Psoas muscle (tissue), 7 donors: ENCODE measurements at regions not wholly inside any gene's neighbourhood (a gene's known extent, or its start where the extent isn't known, plus 50 kb on each side); places are given as distances from the start of the nearest gene placed in this dataset.

Experiments
- ATAC-seq, 4 donors: fragments of 200-7000 bp; cut with Tn5 transposase; one replicate each; pipeline ENCODE4 v1.9.1; 2020; ENCODE audit warnings: moderate library complexity in 3 of 4, mild to moderate bottlenecking in 2 of 4
- DNase-seq, 2 donors: peaks; one replicate each; pipeline ENCODE4 v3.0.0-alpha.2; 2020
- H3K27ac ChIP-seq: fragments of 200-600 bp; one replicate; pipeline ENCODE4 v1.8.0; 2022
- H3K27me3 ChIP-seq, 3 donors: fragments of 200-600 bp in 1 of 3; one replicate each; pipeline versions ENCODE4 v1.6.1 to v1.8.0; 2013 to 2022; ENCODE audit warnings: low read length in 2 of 3, mild to moderate bottlenecking in 2 of 3, moderate library complexity in 1 of 3; ENCODE audit not compliant: insufficient read depth in 3 of 3
- H3K36me3 ChIP-seq, 2 donors: fragments of 200-600 bp in 1 of 2; one replicate each; pipeline versions ENCODE4 v1.6.1 to v1.8.0; 2013 to 2022; ENCODE audit warnings: low read depth in 1 of 2, mild to moderate bottlenecking in 1 of 2, moderate library complexity in 1 of 2; ENCODE audit not compliant: insufficient read depth in 1 of 2
- H3K4me1 ChIP-seq: fragments of 200-600 bp; one replicate; pipeline ENCODE4 v1.8.0; 2022
- H3K4me3 ChIP-seq: fragments of 200-600 bp; one replicate; pipeline ENCODE4 v1.8.0; 2022; ENCODE audit warnings: mild to moderate bottlenecking
- H3K9me3 ChIP-seq: fragments of 200-600 bp; one replicate; pipeline ENCODE4 v1.8.0; 2022
- CTCF ChIP-seq: fragments of 200-600 bp; IDR thresholded peaks from one replicate; pipeline ENCODE4 v1.8.0; 2022; ENCODE audit warnings: antibody characterized with exemption
- WGBS, 3 donors: extraction: QIAGEN DNeasy Blood & Tissue Kit; methylation state at CpG; one replicate each; pipeline versions ENCODE4 v1.1.6 to v1.1.7; 2013; 5-methylcytosine and 5-hydroxymethylcytosine counted together
- intact Hi-C, 2 donors: fragments of 100-400 bp; cut with DNase I; formaldehyde crosslinking; loops; one replicate each; pipeline versions ENCODE4 v1.11.0 to v1.14.2; 2022
- donor health status: healthy with polysubstance abuse.
- donor health status: DM: no; HTN: no; CAD: no; lungs with moderate emphysema.
- donor health status: Bipolar disorder and iron deficiency.
- donor health status: healthy.
- donor health status: DM: yes; HTN: yes; CAD: no.
- donor health status: DM: no; HTN: no; CAD: no.
- donor health status: DM: yes; HTN: yes; CAD: no.

- intact Hi-C loops, result no loop called here
- no peak overlapping the region for H3K4me3 ChIP-seq
- TF ChIP-seq CTCF, result no peak
- H3K36me3 ChIP-seq, result no peaks in the 10 kb centered on the region
- ATAC-seq (no peak), DNase-seq (no peak)
- peaks cover 0 to 1% (median 0%) of the 10 kb centered on the region in 3 donors for H3K27me3 ChIP-seq
- 74 to 75% (median 75%) methylated on average over 8 of the region's 8 CpGs for WGBS, 3 donors
- H3K27ac ChIP-seq, result no peak overlapping the region
- H3K4me1 ChIP-seq, result peaks cover 11% of the 10 kb centered on the region
- no peaks in the 10 kb centered on the region for H3K9me3 ChIP-seq
Measured at GRCh38 chr17:77613627-77614026, 344.9 kb upstream of the TNRC6C start.

- TF ChIP-seq CTCF, result no peak
- 33 to 43% (median 35%) methylated on average over 4 of the region's 4 CpGs for WGBS, 3 donors
- Histone ChIP-seq H3K4me1 (peaks cover 11% of the 10 kb centered on the region), H3K9me3 (no peaks in the 10 kb centered on the region), H3K36me3 (no peaks in the 10 kb centered on the region), H3K4me3 (no peak overlapping the region), H3K27ac (no peak overlapping the region), H3K27me3 (no peaks in the 10 kb centered on the region)
- intact Hi-C loops, result no loop called here
- DNase-seq (no peak), ATAC-seq (peak in 1 of 4 donors; percentile 19)
Measured at GRCh38 chr17:77615703-77616253, 342.7 kb upstream of the TNRC6C start.

- intact Hi-C loops, result no loop called here
Measured at GRCh38 chr17:77616254-77616731, 342.2 kb upstream of the TNRC6C start.

GRCh38 chr17:77617516-77617915, 341.0 kb upstream of the TNRC6C start:
- intact Hi-C loops, result no loop called here
- no peak for TF ChIP-seq CTCF
- Histone ChIP-seq H3K36me3 (no peaks in the 10 kb centered on the region), H3K27me3 (peaks cover 0 to 1% (median 0%) of the 10 kb centered on the region in 3 donors), H3K27ac (no peak overlapping the region), H3K9me3 (no peaks in the 10 kb centered on the region), H3K4me3 (no peak overlapping the region), H3K4me1 (peaks cover 11% of the 10 kb centered on the region)
- 86 to 93% (median 91%) methylated on average over 8 of the region's 8 CpGs for WGBS, 3 donors
- no peak for ATAC-seq
- no peak for DNase-seq

More at GRCh38 chr17:77616254-77616731, 342.2 kb upstream of the TNRC6C start:
- no peak for DNase-seq
- Histone ChIP-seq H3K4me1 (peaks cover 11% of the 10 kb centered on the region), H3K36me3 (no peaks in the 10 kb centered on the region), H3K4me3 (no peak overlapping the region), H3K27me3 (no peaks in the 10 kb centered on the region), H3K27ac (no peak overlapping the region), H3K9me3 (no peaks in the 10 kb centered on the region)
- WGBS, 3 donors, result 16 to 26% (median 18%) methylated on average over 3 of the region's 3 CpGs
- TF ChIP-seq CTCF, result no peak
- peak in 3 of 4 donors; percentile 27 to 59 (median 42) for ATAC-seq

GRCh38 chr17:77618173-77618572, 340.3 kb upstream of the TNRC6C start:
- Histone ChIP-seq H3K4me3 (no peak overlapping the region), H3K4me1 (peaks cover 11% of the 10 kb centered on the region), H3K27ac (no peak overlapping the region), H3K36me3 (no peaks in the 10 kb centered on the region), H3K27me3 (peaks cover 0 to 1% (median 0%) of the 10 kb centered on the region in 3 donors), H3K9me3 (no peaks in the 10 kb centered on the region)
- TF ChIP-seq CTCF, result no peak
- ATAC-seq, result no peak
- DNase-seq, result no peak
- WGBS, 3 donors, result 70 to 78% (median 71%) methylated on average over 7 of the region's 7 CpGs
- intact Hi-C loops, result no loop called here
